Motor neuron (in vitro differentiated cells): ENCODE measurements at regions not wholly inside any gene's neighbourhood (a gene's known extent, or its start where the extent isn't known, plus 50 kb on each side); places are given as distances from the start of the nearest gene placed in this dataset.
"Not testable (repeated sequence)": the region's sequence is repeated elsewhere in the genome, so short reads cannot be mapped to it uniquely, and the experiment has no call there.

Experiments
- ATAC-seq, 8 experiments: fragments of 200-7000 bp; cut with Tn5 transposase; replicated peaks in 6 of 8; 2 replicates each; pipeline ENCODE4 v1.8.0; 2021; ENCODE audit warnings: mild to moderate bottlenecking in 8 of 8, moderate library complexity in 8 of 8
- H3K27ac ChIP-seq, 2 donors: fragments of 250-450 bp; sonication (Bioruptor Pico); 2 replicates each; pipeline ENCODE4 v1.9.0; 2021; ENCODE audit warnings: antibody characterized with exemption in 2 of 2, mild to moderate bottlenecking in 2 of 2, moderate library complexity in 1 of 2
- H3K4me1 ChIP-seq, 2 donors: fragments of 250-450 bp; sonication (Bioruptor Pico); replicated peaks in 1 of 2; 2 replicates each; pipeline ENCODE4 v1.6.1; 2021; ENCODE audit warnings: antibody characterized with exemption in 2 of 2, mild to moderate bottlenecking in 2 of 2, moderate library complexity in 1 of 2
- H3K4me3 ChIP-seq, 5 donors: fragments of 250-450 bp; sonication (Bioruptor Pico); 2 replicates each; pipeline ENCODE4 v1.9.0; 2021; ENCODE audit warnings: antibody characterized with exemption in 5 of 5, mild to moderate bottlenecking in 5 of 5, moderate library complexity in 4 of 5
- WGBS, 10 experiments: fragments of 450-650 bp; shearing (Covaris generic); methylation state at CpG; one replicate each; pipeline ENCODE4 v1.0.0; 2022; 5-methylcytosine and 5-hydroxymethylcytosine counted together
- in situ Hi-C, 9 experiments: fragments of 400-800 bp; cut with MboI; loops; one replicate each; pipeline ENCODE4 v1.15.0; 2021; ENCODE audit warnings: low sequenced_read_pairs in 9 of 9, low pct_unique_long_range_greater_than_20kb in 2 of 9; ENCODE audit not compliant: unreplicated experiment in 9 of 9

GRCh38 chr17:16832853-16833252, 139.1 kb downstream of the TNFRSF13B start:
- no CpG with 5 or more reads among the region's 8 CpGs for WGBS, 10 experiments
- H3K4me1 ChIP-seq, in situ Hi-C loops, H3K4me3 ChIP-seq, H3K27ac ChIP-seq: not testable (repeated sequence)
- ATAC-seq = peak in 5 of 8 experiments; percentile 16 to 49 (median 43)

GRCh38 chr17:16832206-16832605, 139.7 kb downstream of the TNFRSF13B start:
- H3K4me1 ChIP-seq, H3K27ac ChIP-seq, ATAC-seq, H3K4me3 ChIP-seq, in situ Hi-C loops: not testable (repeated sequence)
- no CpG with 5 or more reads among the region's 14 CpGs for WGBS, 10 experiments

GRCh38 chr17:16830770-16831169, 140.7 kb downstream of the CCDC144A start:
- H3K4me3 ChIP-seq, H3K27ac ChIP-seq, H3K4me1 ChIP-seq, ATAC-seq, in situ Hi-C loops: not testable (repeated sequence)
- WGBS, 10 experiments = no CpG with 5 or more reads among the region's 6 CpGs

GRCh38 chr17:16830219-16830618, 140.2 kb downstream of the CCDC144A start:
- H3K27ac ChIP-seq, H3K4me1 ChIP-seq, H3K4me3 ChIP-seq, in situ Hi-C loops: not testable (repeated sequence)
- no CpG with 5 or more reads among the region's 12 CpGs for WGBS, 10 experiments
- peak in 2 of 8 experiments; percentile 30 to 68 for ATAC-seq
